Epithelial cell of esophagus (primary cell): ENCODE measurements at regions not wholly inside any gene's neighbourhood (a gene's known extent, or its start where the extent isn't known, plus 50 kb on each side); places are given as distances from the start of the nearest gene placed in this dataset.

Source experiments
- DNase-seq: peaks from one replicate; pipeline ENCODE4 v3.0.0; 2010; ENCODE audit warnings: low read depth
- H3K4me3 ChIP-seq: 2 replicates; pipeline ENCODE4 v1.5.1; 2011; ENCODE audit warnings: mild to moderate bottlenecking, low read length, control low read depth
- CTCF ChIP-seq: IDR thresholded peaks from 2 replicates; pipeline ENCODE4 v1.5.1; 2011; ENCODE audit warnings: low read depth, mild to moderate bottlenecking, low read length, control low read depth, inconsistent platforms; ENCODE audit not compliant: insufficient read depth; ENCODE audit errors: missing control alignments

DNA sequence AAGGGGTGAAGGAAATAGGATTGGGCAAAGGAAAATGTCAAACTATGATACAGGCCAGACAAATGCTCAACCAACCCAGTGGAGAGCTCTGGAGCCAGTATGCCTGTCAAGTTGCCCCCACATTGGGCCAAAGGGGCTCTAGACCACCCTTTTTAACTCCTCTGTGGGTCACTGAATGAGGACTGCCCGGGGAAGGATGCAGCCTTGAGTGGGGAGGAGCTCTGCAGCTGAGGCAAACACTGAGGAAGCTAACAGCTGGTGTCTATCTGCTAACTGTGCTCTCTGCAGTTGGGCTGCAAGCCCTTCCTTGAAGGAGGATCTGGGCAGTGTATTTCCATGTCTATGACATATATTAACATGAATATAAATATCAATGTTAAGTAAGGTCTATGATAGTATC, 98.4 kb upstream of the PRSS16 start:
- no peak for DNase-seq
- TF ChIP-seq CTCF: no peak
- no peak overlapping the region for H3K4me3 ChIP-seq

DNA sequence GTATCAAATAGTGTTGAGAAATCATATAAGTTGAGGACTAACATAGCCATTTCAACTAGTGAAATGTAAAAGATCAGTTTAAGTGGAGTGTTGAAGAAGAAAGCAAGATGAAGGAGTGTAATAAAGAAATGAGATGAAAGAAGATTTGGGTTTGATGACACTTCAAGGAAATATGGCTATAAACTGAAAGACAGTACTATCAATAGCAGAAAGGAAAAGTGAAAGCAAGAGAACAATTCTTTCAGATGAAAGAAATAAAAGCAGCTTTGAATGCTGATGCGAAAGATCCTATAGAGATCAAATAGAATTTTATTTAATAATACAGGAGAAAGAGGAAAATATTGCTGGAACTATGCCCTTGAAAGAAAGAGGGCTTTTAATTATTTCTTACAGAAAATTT, 92.8 kb upstream of the PRSS16 start:
- no peak overlapping the region for H3K4me3 ChIP-seq
- DNase-seq: no peak
- no peak for TF ChIP-seq CTCF

- DNase-seq: no peak
- H3K4me3 ChIP-seq: peak overlapping the region; percentile 66
- no peak for TF ChIP-seq CTCF
These were observed 90.5 kb upstream of the PRSS16 start for GRCh38 chr6:27156874-27157458.

GRCh38 chr6:27157459-27158315, 89.8 kb upstream of the PRSS16 start:
- peak; percentile 52 for TF ChIP-seq CTCF
- peak; percentile 75 for DNase-seq
- peak overlapping the region; percentile 66 for H3K4me3 ChIP-seq

DNA sequence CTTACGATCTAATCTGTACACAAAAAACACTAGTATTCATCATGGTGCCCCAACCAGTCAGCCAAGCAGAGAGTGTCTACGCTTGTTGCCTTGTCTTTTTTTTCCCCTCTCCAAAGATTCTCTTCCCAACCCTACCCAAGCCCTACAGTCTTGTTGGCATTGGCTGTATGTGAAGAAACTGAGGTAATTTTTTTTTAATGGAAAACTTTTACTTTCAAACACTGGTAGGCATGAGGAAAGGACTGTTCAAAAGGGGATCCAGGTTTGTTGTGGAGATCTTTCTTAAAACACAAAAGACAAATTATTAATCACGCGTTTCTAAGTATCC, 89.2 kb upstream of the PRSS16 start:
- DNase-seq: no peak
- no peak for TF ChIP-seq CTCF
- H3K4me3 ChIP-seq: no peak overlapping the region

GRCh38 chr6:27159725-27160124, 87.8 kb upstream of the PRSS16 start:
- no peak for DNase-seq
- no peak overlapping the region for H3K4me3 ChIP-seq
- TF ChIP-seq CTCF: no peak

GRCh38 chr6:27161115-27161514, 86.4 kb upstream of the PRSS16 start:
- no peak overlapping the region for H3K4me3 ChIP-seq
- no peak for TF ChIP-seq CTCF
- no peak for DNase-seq
